ENCODE measurements at regions not wholly inside any gene's neighbourhood (a gene's known extent, or its start where the extent isn't known, plus 50 kb on each side); places are given as distances from the start of the nearest gene placed in this dataset.

DNA sequence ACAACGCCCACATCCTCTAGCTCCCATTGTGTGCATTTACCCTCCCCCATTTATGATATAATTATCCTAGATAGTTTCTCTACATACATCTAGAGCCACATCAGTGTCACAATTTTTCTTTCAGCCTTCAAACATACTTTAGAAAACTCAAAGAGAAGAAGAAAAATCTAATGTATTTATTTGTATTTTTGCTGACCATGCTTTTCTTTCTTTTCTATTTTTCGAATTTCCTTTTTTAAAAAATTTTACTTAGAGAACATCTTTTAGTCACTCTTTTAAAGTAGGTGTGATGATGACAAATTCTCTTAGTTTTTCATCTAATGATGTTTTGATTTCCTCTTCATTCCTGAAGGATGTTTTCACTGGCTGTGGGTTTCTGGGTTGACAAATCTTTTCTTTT lies 117.0 kb upstream of the CHL1 start:
- TF ChIP-seq, protein P1, sequence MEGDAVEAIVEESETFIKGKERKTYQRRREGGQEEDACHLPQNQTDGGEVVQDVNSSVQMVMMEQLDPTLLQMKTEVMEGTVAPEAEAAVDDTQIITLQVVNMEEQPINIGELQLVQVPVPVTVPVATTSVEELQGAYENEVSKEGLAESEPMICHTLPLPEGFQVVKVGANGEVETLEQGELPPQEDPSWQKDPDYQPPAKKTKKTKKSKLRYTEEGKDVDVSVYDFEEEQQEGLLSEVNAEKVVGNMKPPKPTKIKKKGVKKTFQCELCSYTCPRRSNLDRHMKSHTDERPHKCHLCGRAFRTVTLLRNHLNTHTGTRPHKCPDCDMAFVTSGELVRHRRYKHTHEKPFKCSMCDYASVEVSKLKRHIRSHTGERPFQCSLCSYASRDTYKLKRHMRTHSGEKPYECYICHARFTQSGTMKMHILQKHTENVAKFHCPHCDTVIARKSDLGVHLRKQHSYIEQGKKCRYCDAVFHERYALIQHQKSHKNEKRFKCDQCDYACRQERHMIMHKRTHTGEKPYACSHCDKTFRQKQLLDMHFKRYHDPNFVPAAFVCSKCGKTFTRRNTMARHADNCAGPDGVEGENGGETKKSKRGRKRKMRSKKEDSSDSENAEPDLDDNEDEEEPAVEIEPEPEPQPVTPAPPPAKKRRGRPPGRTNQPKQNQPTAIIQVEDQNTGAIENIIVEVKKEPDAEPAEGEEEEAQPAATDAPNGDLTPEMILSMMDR (IDR thresholded peaks at IDR 0.05; ENCODE audit: low read depth, low read length, poor library complexity, severe bottlenecking), result no peak
- TF ChIP-seq EZH2phosphoT487 (IDR thresholded peaks at IDR 0.05; ENCODE audit: borderline replicate concordance, low read length), result no peak
